Liver (tissue), 8 donors: ENCODE measurements at regions not wholly inside any gene's neighbourhood (a gene's known extent, or its start where the extent isn't known, plus 50 kb on each side); places are given as distances from the start of the nearest gene placed in this dataset.

ENCODE experiments used
- DNase-seq: peaks from one replicate; pipeline ENCODE4 v3.0.0-alpha.2; 2017; ENCODE audit warnings: low spot score
- H3K27ac ChIP-seq, 2 donors: one replicate each; pipeline ENCODE4 v1.7.0; 2013; ENCODE audit warnings: inconsistent platforms in 2 of 2, low read length in 2 of 2, control low read depth in 1 of 2, low read depth in 1 of 2, mild to moderate bottlenecking in 1 of 2
- H3K27me3 ChIP-seq, 4 donors: one replicate each; pipeline versions ENCODE4 v1.6.1 to v1.7.0; 2013; ENCODE audit warnings: low read length in 3 of 4, inconsistent platforms in 1 of 4, mild to moderate bottlenecking in 1 of 4, moderate library complexity in 1 of 4; ENCODE audit not compliant: control insufficient read depth in 4 of 4, insufficient read depth in 4 of 4
- H3K36me3 ChIP-seq, 4 donors: one replicate each; pipeline versions ENCODE4 v1.6.1 to v1.7.0; 2013; ENCODE audit warnings: low read length in 3 of 4, mild to moderate bottlenecking in 3 of 4, low read depth in 1 of 4, moderate library complexity in 1 of 4; ENCODE audit not compliant: control insufficient read depth in 4 of 4, insufficient read depth in 3 of 4
- H3K4me1 ChIP-seq, 4 donors: one replicate each; pipeline versions ENCODE4 v1.6.1 to v1.7.0; 2013; ENCODE audit warnings: low read length in 3 of 4, mild to moderate bottlenecking in 3 of 4, moderate library complexity in 1 of 4; ENCODE audit not compliant: control insufficient read depth in 4 of 4, insufficient read depth in 4 of 4
- H3K4me3 ChIP-seq, 3 donors: one replicate each; pipeline versions ENCODE4 v1.6.1 to v1.7.0; 2013; ENCODE audit warnings: low read length in 3 of 3, control low read depth in 1 of 3, low read depth in 1 of 3, mild to moderate bottlenecking in 1 of 3
- H3K9ac ChIP-seq, 2 donors: one replicate each; pipeline ENCODE4 v1.7.0; 2013; ENCODE audit warnings: low read length in 2 of 2, mild to moderate bottlenecking in 2 of 2, moderate library complexity in 2 of 2, control low read depth in 1 of 2, low read depth in 1 of 2
- H3K9me3 ChIP-seq, 4 donors: one replicate each; pipeline versions ENCODE4 v1.6.1 to v1.7.0; 2013; ENCODE audit warnings: low read length in 3 of 4; ENCODE audit not compliant: control insufficient read depth in 4 of 4
- EGR1 ChIP-seq, 2 donors: IDR thresholded peaks; 2 replicates each; pipeline ENCODE4 v1.6.1; 2016 to 2018; ENCODE audit warnings: antibody characterized with exemption in 2 of 2, low read depth in 2 of 2
- FOXA1 ChIP-seq: IDR thresholded peaks from 2 replicates; pipeline ENCODE4 v1.6.1; 2016; ENCODE audit warnings: antibody characterized with exemption
- FOXA2 ChIP-seq: IDR thresholded peaks from 2 replicates; pipeline ENCODE4 v1.6.1; 2016; ENCODE audit warnings: antibody characterized with exemption
- GABPA ChIP-seq, 2 donors: IDR thresholded peaks in 1 of 2; conservative IDR thresholded peaks in 1 of 2; 2 replicates each; pipeline ENCODE4 v1.6.1; 2016; ENCODE audit warnings: antibody characterized with exemption in 2 of 2, mild to moderate bottlenecking in 1 of 2, moderate library complexity in 1 of 2
- HNF4A ChIP-seq, 2 donors: conservative IDR thresholded peaks; 2 replicates each; pipeline ENCODE4 v1.6.1; 2016; ENCODE audit warnings: antibody characterized with exemption in 2 of 2, mild to moderate bottlenecking in 2 of 2
- HNF4G ChIP-seq: IDR thresholded peaks from 2 replicates; pipeline ENCODE4 v1.6.1; 2016; ENCODE audit warnings: antibody characterized with exemption
- JUND ChIP-seq, 2 donors: IDR thresholded peaks; 2 replicates each; pipeline ENCODE4 v1.6.1; 2016; ENCODE audit warnings: antibody characterized with exemption in 2 of 2
- RXRA ChIP-seq, 2 donors: IDR thresholded peaks; 2 replicates each; pipeline ENCODE4 v1.6.1; 2017 to 2018; ENCODE audit warnings: antibody characterized with exemption in 2 of 2, mild to moderate bottlenecking in 1 of 2
- SP1 ChIP-seq: IDR thresholded peaks from 2 replicates; pipeline ENCODE4 v1.6.1; 2018; ENCODE audit warnings: antibody characterized with exemption, mild to moderate bottlenecking
- TAF1 ChIP-seq: conservative IDR thresholded peaks from 2 replicates; pipeline ENCODE4 v1.6.1; 2016; ENCODE audit warnings: antibody characterized with exemption, mild to moderate bottlenecking
- YY1 ChIP-seq: IDR thresholded peaks from 2 replicates; pipeline ENCODE4 v1.6.1; 2016; ENCODE audit warnings: antibody characterized with exemption, mild to moderate bottlenecking
- WGBS: extraction: QIAGEN DNeasy Blood & Tissue Kit; methylation state at CpG from one replicate; pipeline ENCODE4 v1.1.7; 2013; 5-methylcytosine and 5-hydroxymethylcytosine counted together
- TF ChIP-seq, protein P1 (sequence below): IDR thresholded peaks from 2 replicates; pipeline ENCODE4 v1.6.1; 2016; ENCODE audit warnings: antibody characterized with exemption, mild to moderate bottlenecking
- TF ChIP-seq, protein P2 (sequence below): IDR thresholded peaks from 2 replicates; pipeline ENCODE4 v1.6.1; 2016; ENCODE audit warnings: antibody characterized with exemption
- TF ChIP-seq, protein P3 (sequence below): fragments of 150-350 bp; IDR thresholded peaks from 2 replicates; pipeline ENCODE4 v1.5.1; 2017; ENCODE audit warnings: improper control_type of control experiment, low read depth, low read length; ENCODE audit not compliant: missing input control
- donor health status: healthy.
- donor health status: healthy.
- donor health status: healthy.
- donor health status: healthy.
- donor health status: healthy.

DNA sequence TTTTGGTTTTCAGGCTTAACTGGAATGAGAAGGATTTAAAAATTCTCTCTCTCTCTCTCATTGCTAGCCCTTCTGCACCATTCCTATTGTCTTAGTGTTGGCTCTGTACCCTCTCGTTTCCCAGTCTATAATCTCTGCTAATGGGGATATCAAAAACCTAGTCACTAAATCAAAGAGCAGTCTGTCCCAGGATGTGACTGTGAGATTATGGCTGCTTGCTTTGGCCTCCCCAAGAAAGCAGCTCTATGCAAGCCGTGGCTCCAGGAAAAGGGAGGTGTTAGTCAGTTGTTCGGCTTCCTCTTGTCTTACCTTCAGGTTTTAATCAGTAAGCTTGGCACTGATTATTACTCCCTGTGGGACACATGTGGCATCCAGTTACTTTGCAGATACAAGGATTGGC, 468.8 kb downstream of the USP25 start:
- Histone ChIP-seq H3K36me3 (no peaks in the 10 kb centered on the region), H3K27me3 (no peaks in the 10 kb centered on the region), H3K4me1 (peaks cover 1 to 12% (median 3%) of the 10 kb centered on the region in 4 donors), H3K27ac (no peak overlapping the region), H3K4me3 (no peak overlapping the region), H3K9ac (no peak overlapping the region), H3K9me3 (no peaks in the 10 kb centered on the region)
- WGBS = 87% methylated on average over 3 of the region's 3 CpGs
- TF ChIP-seq, protein P1, sequence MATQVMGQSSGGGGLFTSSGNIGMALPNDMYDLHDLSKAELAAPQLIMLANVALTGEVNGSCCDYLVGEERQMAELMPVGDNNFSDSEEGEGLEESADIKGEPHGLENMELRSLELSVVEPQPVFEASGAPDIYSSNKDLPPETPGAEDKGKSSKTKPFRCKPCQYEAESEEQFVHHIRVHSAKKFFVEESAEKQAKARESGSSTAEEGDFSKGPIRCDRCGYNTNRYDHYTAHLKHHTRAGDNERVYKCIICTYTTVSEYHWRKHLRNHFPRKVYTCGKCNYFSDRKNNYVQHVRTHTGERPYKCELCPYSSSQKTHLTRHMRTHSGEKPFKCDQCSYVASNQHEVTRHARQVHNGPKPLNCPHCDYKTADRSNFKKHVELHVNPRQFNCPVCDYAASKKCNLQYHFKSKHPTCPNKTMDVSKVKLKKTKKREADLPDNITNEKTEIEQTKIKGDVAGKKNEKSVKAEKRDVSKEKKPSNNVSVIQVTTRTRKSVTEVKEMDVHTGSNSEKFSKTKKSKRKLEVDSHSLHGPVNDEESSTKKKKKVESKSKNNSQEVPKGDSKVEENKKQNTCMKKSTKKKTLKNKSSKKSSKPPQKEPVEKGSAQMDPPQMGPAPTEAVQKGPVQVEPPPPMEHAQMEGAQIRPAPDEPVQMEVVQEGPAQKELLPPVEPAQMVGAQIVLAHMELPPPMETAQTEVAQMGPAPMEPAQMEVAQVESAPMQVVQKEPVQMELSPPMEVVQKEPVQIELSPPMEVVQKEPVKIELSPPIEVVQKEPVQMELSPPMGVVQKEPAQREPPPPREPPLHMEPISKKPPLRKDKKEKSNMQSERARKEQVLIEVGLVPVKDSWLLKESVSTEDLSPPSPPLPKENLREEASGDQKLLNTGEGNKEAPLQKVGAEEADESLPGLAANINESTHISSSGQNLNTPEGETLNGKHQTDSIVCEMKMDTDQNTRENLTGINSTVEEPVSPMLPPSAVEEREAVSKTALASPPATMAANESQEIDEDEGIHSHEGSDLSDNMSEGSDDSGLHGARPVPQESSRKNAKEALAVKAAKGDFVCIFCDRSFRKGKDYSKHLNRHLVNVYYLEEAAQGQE = no peak
- TF ChIP-seq TAF1 = no peak
- TF ChIP-seq, protein P2, sequence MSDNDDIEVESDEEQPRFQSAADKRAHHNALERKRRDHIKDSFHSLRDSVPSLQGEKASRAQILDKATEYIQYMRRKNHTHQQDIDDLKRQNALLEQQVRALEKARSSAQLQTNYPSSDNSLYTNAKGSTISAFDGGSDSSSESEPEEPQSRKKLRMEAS = no peak
- no peak for DNase-seq

DNA sequence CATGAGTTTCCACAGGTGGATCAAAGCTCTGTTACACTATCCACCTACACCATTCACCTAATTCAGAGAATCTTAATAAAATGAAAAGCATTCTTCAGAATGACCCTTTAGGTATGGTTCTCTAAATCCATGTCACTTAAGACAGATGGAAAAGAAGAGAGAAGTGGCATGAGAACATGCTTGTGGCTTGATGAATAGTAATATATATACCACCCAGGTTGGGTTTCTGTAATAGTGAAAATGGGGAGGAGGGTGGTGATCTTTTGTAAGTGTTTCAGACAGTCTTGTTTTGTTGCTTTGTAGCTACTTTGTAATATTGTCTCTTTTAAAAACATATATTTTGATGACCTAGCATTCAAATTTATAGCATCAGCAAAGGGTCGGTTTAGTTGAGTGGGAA, 469.8 kb downstream of the USP25 start:
- WGBS = 0% methylated on average over 1 of the region's 1 CpG
- no peaks in the 10 kb centered on the region for H3K36me3 ChIP-seq
- DNase-seq = no peak
- no peak for TF ChIP-seq RXRA (IDR thresholded peaks at IDR 0.05)
- TF ChIP-seq EGR1 (IDR thresholded peaks at IDR 0.05; ENCODE audit: low read depth in 2 of 2) = no peak
- TF ChIP-seq, protein P2 = no peak
- no peak for TF ChIP-seq FOXA1
- TF ChIP-seq YY1 = no peak
- no peak for TF ChIP-seq FOXA2
- no peak for TF ChIP-seq SP1
- TF ChIP-seq HNF4A (conservative IDR thresholded peaks at IDR 0.05) = no peak
- TF ChIP-seq, protein P3, sequence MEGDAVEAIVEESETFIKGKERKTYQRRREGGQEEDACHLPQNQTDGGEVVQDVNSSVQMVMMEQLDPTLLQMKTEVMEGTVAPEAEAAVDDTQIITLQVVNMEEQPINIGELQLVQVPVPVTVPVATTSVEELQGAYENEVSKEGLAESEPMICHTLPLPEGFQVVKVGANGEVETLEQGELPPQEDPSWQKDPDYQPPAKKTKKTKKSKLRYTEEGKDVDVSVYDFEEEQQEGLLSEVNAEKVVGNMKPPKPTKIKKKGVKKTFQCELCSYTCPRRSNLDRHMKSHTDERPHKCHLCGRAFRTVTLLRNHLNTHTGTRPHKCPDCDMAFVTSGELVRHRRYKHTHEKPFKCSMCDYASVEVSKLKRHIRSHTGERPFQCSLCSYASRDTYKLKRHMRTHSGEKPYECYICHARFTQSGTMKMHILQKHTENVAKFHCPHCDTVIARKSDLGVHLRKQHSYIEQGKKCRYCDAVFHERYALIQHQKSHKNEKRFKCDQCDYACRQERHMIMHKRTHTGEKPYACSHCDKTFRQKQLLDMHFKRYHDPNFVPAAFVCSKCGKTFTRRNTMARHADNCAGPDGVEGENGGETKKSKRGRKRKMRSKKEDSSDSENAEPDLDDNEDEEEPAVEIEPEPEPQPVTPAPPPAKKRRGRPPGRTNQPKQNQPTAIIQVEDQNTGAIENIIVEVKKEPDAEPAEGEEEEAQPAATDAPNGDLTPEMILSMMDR = no peak
- TF ChIP-seq HNF4G = no peak
- no peak for TF ChIP-seq GABPA (IDR thresholded peaks at IDR 0.05 in 1 of 2, conservative IDR thresholded peaks at IDR 0.05 in 1 of 2)
- TF ChIP-seq JUND (IDR thresholded peaks at IDR 0.05) = no peak
- TF ChIP-seq, protein P1 = no peak
- no peaks in the 10 kb centered on the region for H3K27me3 ChIP-seq
- H3K9me3 ChIP-seq = no peaks in the 10 kb centered on the region
- peaks cover 0 to 7% (median 2%) of the 10 kb centered on the region in 4 donors for H3K4me1 ChIP-seq
- no peak overlapping the region for H3K9ac ChIP-seq
- H3K4me3 ChIP-seq = no peak overlapping the region
- no peak overlapping the region for H3K27ac ChIP-seq
